Stimulated activated CD4-positive, alpha-beta T cell treated with anti-CD3 and anti-CD28 coated beads, Interleukin-2, amount 100 ng/mL, for 48 hours (primary cell): ENCODE measurements at regions not wholly inside any gene's neighbourhood (a gene's known extent, or its start where the extent isn't known, plus 50 kb on each side); places are given as distances from the start of the nearest gene placed in this dataset.
A peak's percentile ranks its signal among the peaks of the same experiment; 100 is the strongest.

Experiments
- DNase-seq, 2 donors: peaks; one replicate each; pipeline ENCODE4 v3.0.0-alpha.2; 2020

DNA sequence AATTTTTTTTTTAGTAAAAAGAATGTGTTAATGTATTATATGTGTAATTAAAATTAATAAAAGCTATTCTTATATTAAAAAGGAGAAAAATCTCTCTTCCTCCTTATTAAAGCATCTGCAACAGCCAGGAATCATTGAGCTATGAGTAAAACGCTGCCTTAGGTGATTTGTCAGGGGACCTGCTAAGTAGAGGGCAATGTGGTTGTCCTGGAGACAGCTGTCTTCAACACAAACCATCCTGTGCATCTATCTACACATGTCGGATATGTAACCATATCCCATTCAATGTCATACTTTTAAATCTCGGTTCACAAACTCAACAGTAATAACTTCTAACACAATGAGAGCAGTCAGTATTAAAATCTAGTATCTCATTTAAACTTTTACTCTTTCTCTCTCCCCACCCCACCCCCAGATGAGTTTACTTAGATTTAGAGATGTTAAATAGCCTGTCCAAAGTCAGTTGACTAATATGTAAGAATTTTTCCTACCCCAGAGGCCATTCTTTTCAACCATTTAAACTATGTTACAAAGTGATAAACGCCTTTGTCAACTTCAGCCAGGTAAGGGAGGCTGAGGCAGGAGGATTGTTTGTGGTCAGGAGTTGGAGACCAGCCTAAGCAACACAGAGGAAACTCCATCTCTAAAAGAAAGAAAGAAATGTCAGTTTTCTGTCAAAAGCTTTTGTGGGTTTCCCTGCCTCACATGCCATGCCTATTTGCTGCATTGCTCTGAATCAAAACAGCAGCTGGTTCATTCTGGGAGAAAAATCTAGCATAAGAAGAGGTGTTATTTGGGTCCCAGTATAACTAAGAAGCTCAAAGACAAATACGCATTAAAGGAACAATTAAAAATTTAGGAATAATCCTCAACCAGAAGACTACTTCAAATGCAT lies 413.7 kb upstream of the CCDC196 start:
- no peak for DNase-seq

GRCh38 chr14:66074537-66074936 lies 411.6 kb upstream of the CCDC196 start:
- DNase-seq: no peak

GRCh38 chr14:66076176-66076575 lies 410.0 kb upstream of the CCDC196 start:
- DNase-seq: no peak

- DNase-seq: no peak
These were observed 408.2 kb upstream of the CCDC196 start for GRCh38 chr14:66078006-66078405.

GRCh38 chr14:66081594-66082376 lies 404.4 kb upstream of the CCDC196 start:
- no peak for DNase-seq

DNA sequence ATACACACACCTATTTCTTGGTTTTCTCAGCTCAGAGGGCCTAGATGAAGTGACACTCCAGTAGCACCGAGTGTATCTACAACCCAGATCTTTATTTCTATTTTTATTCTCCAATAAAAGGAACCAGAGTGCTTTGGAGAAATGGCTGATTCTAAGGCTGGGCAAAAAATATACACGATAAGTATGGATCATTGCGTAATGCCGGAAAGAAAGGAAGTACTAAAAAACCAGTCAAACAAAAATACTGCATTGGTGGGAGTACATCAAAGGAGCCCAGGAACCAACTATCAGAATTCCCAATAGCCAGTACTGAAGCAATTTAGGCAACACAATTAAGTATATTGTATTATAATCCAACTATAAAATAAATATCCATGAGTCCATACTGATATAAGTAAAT lies 400.9 kb upstream of the CCDC196 start:
- no peak for DNase-seq

GRCh38 chr14:66085665-66086064 lies 400.5 kb upstream of the CCDC196 start:
- no peak for DNase-seq

DNA sequence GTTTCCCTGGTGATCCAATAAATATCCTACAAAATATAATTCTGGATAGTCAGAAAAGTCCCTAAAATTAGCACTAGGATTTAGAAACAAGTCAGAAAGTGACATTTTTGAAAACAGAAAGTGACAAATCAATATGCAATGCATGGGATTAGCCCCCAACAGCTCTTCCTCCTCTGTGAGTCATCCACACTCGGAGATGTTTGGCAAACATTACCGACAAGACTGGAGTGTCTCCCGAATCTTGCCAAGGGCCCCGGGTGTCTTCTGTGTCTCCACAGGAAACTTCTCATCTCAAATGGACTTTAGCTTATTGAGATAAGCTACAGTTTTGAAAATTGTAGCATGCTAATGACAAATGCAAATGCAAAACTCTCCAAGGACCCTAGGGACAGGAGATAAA lies 398.9 kb upstream of the CCDC196 start:
- no peak for DNase-seq

DNA sequence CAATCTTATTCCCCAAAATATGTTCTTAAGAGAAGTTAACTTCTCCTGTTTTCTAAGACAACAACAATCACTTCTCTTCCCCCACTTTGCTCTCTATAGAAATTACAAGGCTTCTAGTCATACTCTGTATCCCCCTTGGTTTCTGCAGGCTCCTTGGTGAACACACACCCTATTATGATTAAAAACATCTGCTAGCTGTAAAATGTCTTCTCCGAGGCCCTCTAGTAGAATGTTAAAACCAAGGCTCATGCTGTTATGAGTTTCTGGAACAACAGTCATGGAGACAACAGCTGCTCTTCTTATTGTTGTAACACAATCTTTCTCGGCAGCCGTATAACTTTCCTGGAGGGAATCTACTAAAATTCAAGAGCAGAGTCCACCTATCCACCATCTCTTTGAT lies 397.5 kb upstream of the CCDC196 start:
- no peak for DNase-seq

- DNase-seq: no peak
These were observed 394.0 kb upstream of the CCDC196 start for GRCh38 chr14:66092206-66092605.

- no peak for DNase-seq
These were observed 393.4 kb upstream of the CCDC196 start for GRCh38 chr14:66092748-66093147.

- no peak for DNase-seq
These were observed 392.0 kb upstream of the CCDC196 start for GRCh38 chr14:66094001-66094727.

GRCh38 chr14:66099451-66099850 lies 386.7 kb upstream of the CCDC196 start:
- no peak for DNase-seq

DNA sequence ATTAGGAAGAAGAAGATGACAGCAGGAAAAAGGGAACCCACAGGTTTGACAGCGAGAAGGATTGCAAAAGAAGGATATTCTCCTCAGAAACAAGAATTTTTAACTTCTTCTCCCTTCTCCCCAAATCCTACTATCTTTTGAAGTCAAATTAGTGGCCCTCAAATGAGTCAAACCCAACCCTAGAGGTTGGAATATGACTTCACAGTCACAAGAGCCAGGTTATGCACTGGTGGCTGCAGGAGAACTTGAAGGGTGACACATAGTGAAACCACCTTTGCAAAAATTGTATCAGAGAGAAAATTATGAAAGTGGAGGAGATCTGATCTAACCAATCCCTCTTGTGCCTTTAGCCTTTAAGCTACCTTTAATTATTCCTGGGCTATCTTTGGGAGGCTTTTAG lies 386.2 kb upstream of the CCDC196 start:
- DNase-seq: peak in 1 of 2 donors; percentile 2

GRCh38 chr14:66101662-66102061 lies 384.5 kb upstream of the CCDC196 start:
- no peak for DNase-seq

DNA sequence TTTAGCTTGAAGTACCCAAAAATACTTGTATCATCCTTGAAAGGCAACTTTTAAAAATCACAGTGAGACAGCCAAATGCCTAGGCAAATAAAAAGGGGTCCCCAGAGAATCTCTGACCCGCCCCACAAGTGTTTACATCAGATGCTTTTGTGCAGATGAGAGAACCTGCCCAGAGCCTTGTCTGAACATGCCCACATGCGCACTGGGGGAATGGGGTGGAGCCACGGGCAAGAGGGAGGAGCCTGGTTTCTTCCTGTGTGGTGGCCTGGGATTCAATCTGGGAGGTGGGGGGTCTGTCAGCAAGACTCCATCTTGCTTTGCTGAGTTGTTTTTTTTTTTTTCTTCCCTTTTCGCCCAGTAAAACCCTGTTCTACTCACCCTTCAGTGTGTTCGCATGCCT lies 381.7 kb upstream of the CCDC196 start:
- DNase-seq: no peak

DNA sequence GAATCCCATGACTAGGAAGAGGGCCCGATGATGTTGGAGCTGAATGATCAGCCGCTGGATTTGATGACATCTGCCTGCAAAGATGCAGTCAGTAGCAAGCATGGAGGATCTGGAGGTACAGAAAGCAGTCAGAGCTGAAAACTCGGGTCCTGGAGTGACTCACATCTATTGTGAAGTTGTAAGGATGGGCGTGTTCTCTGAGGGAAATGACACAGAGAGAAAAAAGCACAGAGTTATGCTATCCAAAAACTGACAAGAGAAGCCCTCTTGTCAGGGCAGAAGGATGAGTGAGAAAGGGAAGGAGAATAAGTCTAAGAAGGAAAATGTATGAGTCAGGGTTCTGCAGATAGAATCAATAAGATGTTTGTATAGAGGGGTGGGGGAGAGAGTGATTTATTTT lies 380.4 kb upstream of the CCDC196 start:
- no peak for DNase-seq

DNA sequence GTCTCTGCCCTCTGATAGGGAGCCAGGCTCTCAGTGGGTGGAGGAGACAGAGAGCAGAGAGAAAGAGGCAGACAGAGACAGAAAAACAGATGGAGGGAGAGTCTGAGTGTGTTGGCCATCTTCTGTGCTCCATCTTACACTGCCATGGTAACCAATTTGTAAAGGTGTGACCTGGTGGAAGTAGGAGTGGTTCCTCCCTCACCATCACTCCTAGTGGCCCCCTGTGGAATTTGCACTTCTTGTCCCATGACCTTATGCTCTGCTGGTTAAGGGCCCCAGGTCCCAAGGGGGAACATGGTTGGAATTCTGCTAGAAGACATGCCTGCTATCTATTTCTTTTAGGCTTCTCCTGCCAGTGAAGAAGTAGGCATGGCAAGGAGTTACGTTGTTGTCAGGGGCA lies 376.7 kb upstream of the CCDC196 start:
- DNase-seq: no peak

GRCh38 chr14:66111891-66112290 lies 374.3 kb upstream of the CCDC196 start:
- no peak for DNase-seq

DNA sequence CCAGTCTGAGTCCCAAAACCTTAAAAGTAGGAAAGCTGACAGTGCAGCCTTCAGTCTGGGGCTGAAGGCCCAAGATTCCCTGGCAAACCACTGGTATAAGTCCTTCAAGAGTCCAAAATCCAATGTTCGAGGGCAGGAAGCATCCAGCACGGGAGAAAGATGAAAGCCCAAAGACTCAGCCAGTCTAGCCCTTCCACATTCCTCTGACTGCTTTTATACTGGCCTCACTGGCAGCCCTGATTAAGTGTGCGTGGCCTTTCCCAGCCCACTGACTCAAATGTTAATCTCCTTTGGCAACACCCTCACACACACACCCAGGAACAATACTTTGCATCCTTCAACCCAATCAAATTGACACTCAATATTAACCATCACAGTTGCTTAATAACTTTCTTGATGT lies 372.1 kb upstream of the CCDC196 start:
- DNase-seq: no peak

- no peak for DNase-seq
These were observed 370.2 kb upstream of the CCDC196 start for GRCh38 chr14:66115740-66116502.

- no peak for DNase-seq
These were observed 369.4 kb upstream of the CCDC196 start for GRCh38 chr14:66116732-66117131.

DNA sequence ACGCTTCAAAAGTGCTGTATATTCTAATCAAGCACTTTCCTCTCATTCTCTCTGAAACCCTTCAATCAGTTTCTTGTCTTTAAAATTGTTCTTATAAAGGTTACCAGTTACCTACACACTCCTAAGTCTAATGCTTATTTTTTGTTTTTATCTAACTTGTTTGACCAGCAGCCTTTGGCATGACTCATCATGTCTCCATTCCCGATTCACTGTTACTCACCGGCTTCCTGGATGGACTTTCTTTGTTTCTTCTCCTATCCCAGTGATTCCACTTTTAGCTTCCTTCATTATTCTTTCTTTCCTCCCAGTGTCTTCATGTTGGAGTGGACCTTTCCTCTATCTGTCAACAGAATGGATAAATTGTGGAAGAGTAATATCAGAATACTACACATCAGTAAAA lies 368.6 kb upstream of the CCDC196 start:
- DNase-seq: no peak
